ENCODE measurements at regions not wholly inside any gene's neighbourhood (a gene's known extent, or its start where the extent isn't known, plus 50 kb on each side); places are given as distances from the start of the nearest gene placed in this dataset.

DNA sequence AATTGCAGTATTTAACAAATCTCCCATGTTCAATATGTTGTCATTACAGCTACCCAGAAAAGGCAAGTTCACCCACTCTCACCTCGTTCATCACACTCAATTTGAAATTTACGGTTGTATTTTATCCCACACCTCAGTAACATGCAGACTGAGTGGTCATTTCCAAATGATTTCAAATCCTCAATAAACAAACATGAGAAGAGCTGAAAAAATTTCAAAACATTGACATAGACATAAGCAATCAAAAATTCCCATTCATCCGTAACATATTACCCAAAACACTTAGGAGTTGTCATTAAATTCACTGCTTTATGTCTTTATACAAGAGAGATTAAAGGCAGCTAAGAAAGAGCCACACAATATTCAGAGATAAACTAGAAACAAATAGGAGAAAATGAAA is 61.7 kb upstream of the NEBL start:
- DNase-seq (ENCODE audit: low read depth in 2 of 3, low spot score in 2 of 3), result no peak

GRCh38 chr10:20958225-20958624 is 61.1 kb upstream of the NEBL start:
- no peak for DNase-seq (ENCODE audit: low read depth in 2 of 3, low spot score in 2 of 3)

DNA sequence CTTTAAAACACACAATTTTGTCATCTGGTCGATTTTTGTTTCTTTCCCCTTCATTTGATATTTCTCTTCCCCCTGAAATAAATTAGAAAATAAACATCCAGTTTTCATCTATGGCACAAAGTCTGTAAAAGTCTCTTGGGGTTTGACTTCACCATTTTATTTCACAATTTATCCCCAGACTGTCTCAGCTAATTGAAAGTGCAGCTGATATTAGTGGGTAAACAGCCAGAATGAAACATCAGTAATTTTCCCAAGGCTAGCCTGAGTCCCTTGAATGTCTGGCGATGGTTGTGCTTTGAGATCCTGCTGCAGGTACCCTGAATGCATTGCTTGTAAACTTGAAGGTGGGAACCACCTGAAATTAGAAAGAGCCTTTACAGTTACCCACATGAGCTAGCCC is 60.6 kb upstream of the NEBL start:
- DNase-seq (ENCODE audit: low read depth in 2 of 3, low spot score in 2 of 3), result no peak

- no peak for DNase-seq (ENCODE audit: low read depth in 2 of 3, low spot score in 2 of 3)
Observed at GRCh38 chr10:20956843-20957242, 59.7 kb upstream of the NEBL start.

GRCh38 chr10:20955355-20955893 is 58.3 kb upstream of the NEBL start:
- no peak for DNase-seq (ENCODE audit: low read depth in 2 of 3, low spot score in 2 of 3)

DNA sequence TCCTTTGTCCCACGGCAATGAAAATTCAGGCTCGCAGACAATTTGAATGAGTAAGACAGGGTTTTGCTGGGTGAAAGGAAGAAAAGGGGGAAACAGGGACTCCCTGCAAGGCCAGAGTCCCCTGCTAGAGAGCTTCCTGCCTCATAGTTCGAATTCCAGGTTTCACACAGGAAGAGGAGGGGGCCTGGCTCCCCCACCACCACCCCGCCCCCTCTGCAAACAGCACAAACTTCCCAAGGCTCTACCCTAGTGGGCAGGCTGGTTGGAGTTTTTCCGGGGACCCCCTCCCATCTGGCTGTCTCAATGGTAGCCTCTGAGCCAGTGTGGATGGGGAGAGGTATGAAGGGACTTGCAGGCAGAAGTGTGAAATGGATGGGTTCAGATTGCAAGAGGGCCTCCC is 57.4 kb upstream of the NEBL start:
- DNase-seq (ENCODE audit: low read depth in 2 of 3, low spot score in 2 of 3), result no peak

DNA sequence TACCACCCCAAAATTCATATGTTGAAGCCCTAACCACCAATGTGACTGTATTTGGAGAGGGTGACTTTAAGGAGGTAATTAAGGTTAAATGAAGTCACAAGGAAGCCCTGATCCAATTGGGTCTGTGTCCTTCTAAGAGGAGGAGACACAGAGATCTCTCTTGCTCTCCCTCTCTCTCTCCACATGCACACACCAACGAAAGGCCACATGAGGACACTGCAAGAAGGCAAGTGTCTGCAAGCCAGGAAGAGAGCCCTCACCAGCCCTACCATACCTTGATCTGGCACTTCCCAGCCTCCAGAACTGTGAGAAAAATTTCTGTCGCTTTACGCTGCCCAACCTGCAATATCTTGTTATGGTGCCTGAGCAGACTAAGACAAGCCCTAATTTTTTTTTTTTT is 56.0 kb upstream of the NEBL start:
- no peak for DNase-seq (ENCODE audit: low read depth in 2 of 3, low spot score in 2 of 3)

DNA sequence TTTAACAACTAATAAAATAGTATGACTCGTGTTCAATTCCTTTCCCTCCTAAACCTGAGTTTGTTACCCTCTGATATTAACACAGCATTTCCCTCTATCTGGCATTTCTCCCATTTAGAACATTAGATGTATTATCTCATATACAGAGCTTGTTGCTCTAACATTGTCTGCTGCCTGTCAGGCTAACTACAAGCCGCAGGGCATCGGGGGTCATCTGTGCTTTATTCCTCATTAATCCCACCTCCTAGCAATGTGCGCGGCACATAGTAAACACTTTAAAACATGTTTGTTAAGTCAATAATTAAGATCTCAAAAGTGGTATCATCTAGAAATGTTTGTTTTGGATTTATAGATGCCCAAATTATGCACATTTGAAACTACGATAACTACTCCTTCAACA is 52.9 kb upstream of the NEBL start:
- DNase-seq (ENCODE audit: low read depth in 2 of 3, low spot score in 2 of 3), result no peak

GRCh38 chr10:20948686-20949327 is 51.7 kb upstream of the NEBL start:
- no peak for DNase-seq (ENCODE audit: low read depth in 2 of 3, low spot score in 2 of 3)
